SK-N-SH treated with all-trans-retinoic acid at 6 μM for 48 hours (cell line): ENCODE measurements at regions not wholly inside any gene's neighbourhood (a gene's known extent, or its start where the extent isn't known, plus 50 kb on each side); places are given as distances from the start of the nearest gene placed in this dataset.

ENCODE experiments used
- ATAC-seq: fragments of 200-7000 bp; cut with Tn5 transposase; 3 replicates; pipeline ENCODE4 v1.9.1; 2020; ENCODE audit warnings: mild to moderate bottlenecking, moderate library complexity
- ARNTL ChIP-seq: fragments of 450-650 bp; formaldehyde crosslinking; IDR thresholded peaks from 2 replicates; pipeline ENCODE4 v1.5.0; 2020; ENCODE audit warnings: low read depth, mild to moderate bottlenecking, moderate library complexity, borderline replicate concordance
- BACH2 ChIP-seq: fragments of 250-450 bp; sonication (Bioruptor Pico); IDR thresholded peaks from 2 replicates; pipeline ENCODE4 v1.9.0; 2021; ENCODE audit warnings: mild to moderate bottlenecking, borderline replicate concordance
- CREB5 ChIP-seq: fragments of 250-450 bp; sonication (Bioruptor Pico); IDR thresholded peaks from 2 replicates; pipeline ENCODE4 v1.5.1; 2020; ENCODE audit warnings: low read depth, mild to moderate bottlenecking, moderate library complexity
- CSDC2 ChIP-seq: fragments of 250-450 bp; sonication (Bioruptor Pico); IDR thresholded peaks from 2 replicates; pipeline ENCODE4 v1.5.0; 2020; ENCODE audit warnings: mild to moderate bottlenecking, moderate library complexity
- ESRRG ChIP-seq: fragments of 250-450 bp; sonication (Bioruptor Pico); IDR thresholded peaks from 2 replicates; pipeline ENCODE4 v1.6.1; 2021; ENCODE audit warnings: mild to moderate bottlenecking
- GLIS3 ChIP-seq: fragments of 250-450 bp; sonication (Bioruptor Pico); IDR thresholded peaks from 2 replicates; pipeline ENCODE4 v1.5.0; 2020; ENCODE audit warnings: mild to moderate bottlenecking, moderate library complexity
- ISL1 ChIP-seq: fragments of 250-450 bp; sonication (Bioruptor Pico); IDR thresholded peaks from 2 replicates; pipeline ENCODE4 v2.1.2; 2022; ENCODE audit warnings: mild to moderate bottlenecking, moderate library complexity
- OSR1 ChIP-seq: fragments of 250-450 bp; sonication (Bioruptor Pico); IDR thresholded peaks from 2 replicates; pipeline ENCODE4 v1.8.0; 2022; ENCODE audit warnings: moderate library complexity, mild to moderate bottlenecking, inconsistent platforms
- PATZ1 ChIP-seq: fragments of 250-450 bp; sonication (Bioruptor Pico); IDR thresholded peaks from 2 replicates; pipeline ENCODE4 v1.8.0; 2020; ENCODE audit warnings: mild to moderate bottlenecking, moderate library complexity, borderline replicate concordance
- POU6F1 ChIP-seq: fragments of 250-450 bp; sonication (Bioruptor Pico); IDR thresholded peaks from 2 replicates; pipeline ENCODE4 v1.8.0; 2021; ENCODE audit warnings: low read depth, mild to moderate bottlenecking, moderate library complexity, borderline replicate concordance
- PPARA ChIP-seq: fragments of 250-450 bp; sonication (Bioruptor Pico); IDR thresholded peaks from 2 replicates; pipeline ENCODE4 v1.5.0; 2020; ENCODE audit warnings: mild to moderate bottlenecking, borderline replicate concordance
- RARB ChIP-seq: fragments of 250-450 bp; sonication (Bioruptor Pico); IDR thresholded peaks from 2 replicates; pipeline ENCODE4 v1.8.0; 2021; ENCODE audit warnings: mild to moderate bottlenecking, moderate library complexity
- TCF4 ChIP-seq: fragments of 250-450 bp; sonication (Bioruptor Pico); IDR thresholded peaks from 2 replicates; pipeline ENCODE4 v1.8.0; 2021; ENCODE audit warnings: mild to moderate bottlenecking, moderate library complexity, borderline replicate concordance
- TOX ChIP-seq: fragments of 250-450 bp; sonication (Bioruptor Pico); IDR thresholded peaks from 2 replicates; pipeline ENCODE4 v1.8.0; 2021; ENCODE audit warnings: mild to moderate bottlenecking, moderate library complexity, borderline replicate concordance
- TSHZ2 ChIP-seq: fragments of 250-450 bp; sonication (Bioruptor Pico); IDR thresholded peaks from 2 replicates; pipeline ENCODE4 v1.5.0; 2020; ENCODE audit warnings: mild to moderate bottlenecking, moderate library complexity
- ZC3H10 ChIP-seq: fragments of 250-450 bp; sonication (Bioruptor Pico); IDR thresholded peaks from 2 replicates; pipeline ENCODE4 v1.5.1; 2021; ENCODE audit warnings: mild to moderate bottlenecking, moderate library complexity
- ZFP3 ChIP-seq: fragments of 250-450 bp; sonication (Bioruptor Pico); IDR thresholded peaks from 2 replicates; pipeline ENCODE4 v1.5.0; 2020; ENCODE audit warnings: mild to moderate bottlenecking, moderate library complexity
- ZFP30 ChIP-seq: fragments of 450-650 bp; formaldehyde crosslinking; IDR thresholded peaks from 2 replicates; pipeline ENCODE4 v1.5.0; 2022; ENCODE audit warnings: mild to moderate bottlenecking, moderate library complexity
- ZNF565 ChIP-seq: fragments of 450-650 bp; formaldehyde crosslinking; conservative IDR thresholded peaks from 2 replicates; pipeline ENCODE4 v1.5.0; 2020; ENCODE audit warnings: low read depth, mild to moderate bottlenecking, moderate library complexity
- ZNF70 ChIP-seq: fragments of 450-650 bp; formaldehyde crosslinking; IDR thresholded peaks from 2 replicates; pipeline ENCODE4 v1.5.0; 2020; ENCODE audit warnings: mild to moderate bottlenecking, moderate library complexity

GRCh38 chr1:98276514-98276913, 355.7 kb upstream of the DPYD start (continued):
- TF ChIP-seq POU6F1 (CRISPR knock-in tag) (no peak), ARNTL (no peak), CREB5 (CRISPR knock-in tag) (no peak), GLIS3 (CRISPR knock-in tag) (no peak), CSDC2 (no peak), PPARA (CRISPR knock-in tag) (no peak)

- TF ChIP-seq RARB (CRISPR knock-in tag), result no peak
- no peak for TF ChIP-seq TOX
- no peak for TF ChIP-seq CSDC2
- TF ChIP-seq OSR1 (CRISPR knock-in tag), result no peak
- no peak for TF ChIP-seq ZFP30 (CRISPR knock-in tag)
- no peak for TF ChIP-seq ZC3H10 (CRISPR knock-in tag)
- TF ChIP-seq ZFP3 (CRISPR knock-in tag), result no peak
- no peak for TF ChIP-seq ESRRG (CRISPR knock-in tag)
- no peak for TF ChIP-seq PATZ1 (CRISPR knock-in tag)
- no peak for TF ChIP-seq TSHZ2
- TF ChIP-seq ISL1 (CRISPR knock-in tag), result no peak
- no peak for TF ChIP-seq PPARA (CRISPR knock-in tag)
- no peak for TF ChIP-seq ARNTL
- no peak for TF ChIP-seq GLIS3 (CRISPR knock-in tag)
- TF ChIP-seq ZNF70 (CRISPR knock-in tag), result no peak
- no peak for TF ChIP-seq ZNF565 (CRISPR knock-in tag)
- TF ChIP-seq, all 23 proteins: peak for 0
- no peak for ATAC-seq
Measured at GRCh38 chr1:98268316-98268715, 347.5 kb upstream of the DPYD start.

GRCh38 chr1:98267423-98267822, 346.6 kb upstream of the DPYD start:
- no peak for TF ChIP-seq ZC3H10 (CRISPR knock-in tag)
- TF ChIP-seq ISL1 (CRISPR knock-in tag), result no peak
- no peak for TF ChIP-seq ZFP3 (CRISPR knock-in tag)
- TF ChIP-seq PATZ1 (CRISPR knock-in tag), result no peak
- TF ChIP-seq BACH2 (CRISPR knock-in tag), result no peak
- TF ChIP-seq GLIS3 (CRISPR knock-in tag), result no peak
- no peak for TF ChIP-seq RARB (CRISPR knock-in tag)
- no peak for TF ChIP-seq CSDC2
- TF ChIP-seq OSR1 (CRISPR knock-in tag), result no peak
- no peak for TF ChIP-seq TCF4 (CRISPR knock-in tag)
- no peak for TF ChIP-seq PPARA (CRISPR knock-in tag)
- no peak for TF ChIP-seq ZNF70 (CRISPR knock-in tag)
- no peak for TF ChIP-seq ZFP30 (CRISPR knock-in tag)
- TF ChIP-seq ZNF565 (CRISPR knock-in tag), result no peak
- TF ChIP-seq TOX, result no peak
- TF ChIP-seq, all 23 proteins: peak for 0
- ATAC-seq, result no peak
